ENCODE measurements at regions not wholly inside any gene's neighbourhood (a gene's known extent, or its start where the extent isn't known, plus 50 kb on each side); places are given as distances from the start of the nearest gene placed in this dataset.

GRCh38 chr5:2454876-2455275 lies 296.6 kb downstream of the IRX2 start:
- TF ChIP-seq, protein P1, sequence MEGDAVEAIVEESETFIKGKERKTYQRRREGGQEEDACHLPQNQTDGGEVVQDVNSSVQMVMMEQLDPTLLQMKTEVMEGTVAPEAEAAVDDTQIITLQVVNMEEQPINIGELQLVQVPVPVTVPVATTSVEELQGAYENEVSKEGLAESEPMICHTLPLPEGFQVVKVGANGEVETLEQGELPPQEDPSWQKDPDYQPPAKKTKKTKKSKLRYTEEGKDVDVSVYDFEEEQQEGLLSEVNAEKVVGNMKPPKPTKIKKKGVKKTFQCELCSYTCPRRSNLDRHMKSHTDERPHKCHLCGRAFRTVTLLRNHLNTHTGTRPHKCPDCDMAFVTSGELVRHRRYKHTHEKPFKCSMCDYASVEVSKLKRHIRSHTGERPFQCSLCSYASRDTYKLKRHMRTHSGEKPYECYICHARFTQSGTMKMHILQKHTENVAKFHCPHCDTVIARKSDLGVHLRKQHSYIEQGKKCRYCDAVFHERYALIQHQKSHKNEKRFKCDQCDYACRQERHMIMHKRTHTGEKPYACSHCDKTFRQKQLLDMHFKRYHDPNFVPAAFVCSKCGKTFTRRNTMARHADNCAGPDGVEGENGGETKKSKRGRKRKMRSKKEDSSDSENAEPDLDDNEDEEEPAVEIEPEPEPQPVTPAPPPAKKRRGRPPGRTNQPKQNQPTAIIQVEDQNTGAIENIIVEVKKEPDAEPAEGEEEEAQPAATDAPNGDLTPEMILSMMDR (IDR thresholded peaks at IDR 0.05) = no peak
- no peak for TF ChIP-seq POLR2A (IDR thresholded peaks at IDR 0.05)

All from body of pancreas (tissue), 4 donors.